ENCODE measurements at regions not wholly inside any gene's neighbourhood (a gene's known extent, or its start where the extent isn't known, plus 50 kb on each side); places are given as distances from the start of the nearest gene placed in this dataset.

- no peak for DNase-seq
- no peaks in the 10 kb centered on the region for H3K9me3 Mint-ChIP-seq
- H3K27me3 Mint-ChIP-seq = peaks cover 6% of the 10 kb centered on the region
- no peaks in the 10 kb centered on the region for H3K4me1 Mint-ChIP-seq (ENCODE audit: low read depth)
- intact Hi-C loops (cut with DNase I, micrococcal nuclease) = no loop called here
- no peak overlapping the region for H3K27ac ChIP-seq (ENCODE audit: low read depth in 1 of 2, low read length in 2 of 2)
- CTCF ChIA-PET = no interaction called here
- POLR2A ChIA-PET = no interaction called here
- H3K9me3 ChIP-seq (ENCODE audit: control insufficient read depth in 1 of 2, insufficient read depth in 1 of 2, low read length in 2 of 2) = no peaks in the 10 kb centered on the region
- no peak for ATAC-seq (ENCODE audit: poor library complexity)
- no peak overlapping the region for H3K4me3 Mint-ChIP-seq
- H3K27me3 ChIP-seq (ENCODE audit: control insufficient read depth in 1 of 2, insufficient read depth in 2 of 2, low read length in 2 of 2) = no peaks in the 10 kb centered on the region
- no peak overlapping the region for H3K4me3 ChIP-seq (ENCODE audit: low read length)
- H3K36me3 Mint-ChIP-seq (ENCODE audit: low read depth) = no peaks in the 10 kb centered on the region
- no peaks in the 10 kb centered on the region for H3K4me1 ChIP-seq (ENCODE audit: insufficient read depth, low read length)
- H3K27ac Mint-ChIP-seq = no peak overlapping the region
- TF ChIP-seq CTCF (IDR thresholded peaks at IDR 0.05) = no peak
- H3K36me3 ChIP-seq (ENCODE audit: insufficient read depth, low read length) = no peaks in the 10 kb centered on the region
Observed at GRCh38 chr5:171531638-171532037, 112.2 kb downstream of the FGF18 start.

GRCh38 chr5:171533153-171533552, 113.7 kb downstream of the FGF18 start:
- H3K27ac ChIP-seq (ENCODE audit: low read depth in 1 of 2, low read length in 2 of 2) = no peak overlapping the region
- ChIA-PET CTCF (no interaction called here), POLR2A (no interaction called here)
- no peaks in the 10 kb centered on the region for H3K9me3 ChIP-seq (ENCODE audit: control insufficient read depth in 1 of 2, insufficient read depth in 1 of 2, low read length in 2 of 2)
- ATAC-seq (ENCODE audit: poor library complexity) (no peak), DNase-seq (no peak)
- TF ChIP-seq CTCF (IDR thresholded peaks at IDR 0.05) = no peak
- Mint-ChIP-seq H3K27me3 (peaks cover 15% of the 10 kb centered on the region), H3K4me3 (no peak overlapping the region), H3K4me1 (ENCODE audit: low read depth) (no peaks in the 10 kb centered on the region), H3K27ac (no peak overlapping the region), H3K9me3 (no peaks in the 10 kb centered on the region), H3K36me3 (ENCODE audit: low read depth) (no peaks in the 10 kb centered on the region)
- no peaks in the 10 kb centered on the region for H3K4me1 ChIP-seq (ENCODE audit: insufficient read depth, low read length)
- H3K4me3 ChIP-seq (ENCODE audit: low read length) = no peak overlapping the region
- H3K27me3 ChIP-seq (ENCODE audit: control insufficient read depth in 1 of 2, insufficient read depth in 2 of 2, low read length in 2 of 2) = peaks cover 0 to 4% of the 10 kb centered on the region in 2 experiments
- no peaks in the 10 kb centered on the region for H3K36me3 ChIP-seq (ENCODE audit: insufficient read depth, low read length)
- intact Hi-C loops (cut with DNase I, micrococcal nuclease) = no loop called here

- ChIA-PET CTCF (no interaction called here), POLR2A (no interaction called here)
- Histone ChIP-seq H3K27ac (ENCODE audit: low read depth in 1 of 2, low read length in 2 of 2) (no peak overlapping the region), H3K4me3 (ENCODE audit: low read length) (no peak overlapping the region), H3K27me3 (ENCODE audit: control insufficient read depth in 1 of 2, insufficient read depth in 2 of 2, low read length in 2 of 2) (peaks cover 0 to 4% of the 10 kb centered on the region in 2 experiments), H3K4me1 (ENCODE audit: insufficient read depth, low read length) (no peaks in the 10 kb centered on the region), H3K9me3 (ENCODE audit: control insufficient read depth in 1 of 2, insufficient read depth in 1 of 2, low read length in 2 of 2) (no peaks in the 10 kb centered on the region), H3K36me3 (ENCODE audit: insufficient read depth, low read length) (no peaks in the 10 kb centered on the region)
- H3K27me3 Mint-ChIP-seq = peaks cover 25% of the 10 kb centered on the region
- no peaks in the 10 kb centered on the region for H3K36me3 Mint-ChIP-seq (ENCODE audit: low read depth)
- no peak for DNase-seq
- no peak for TF ChIP-seq CTCF (IDR thresholded peaks at IDR 0.05)
- H3K9me3 Mint-ChIP-seq = no peaks in the 10 kb centered on the region
- no peaks in the 10 kb centered on the region for H3K4me1 Mint-ChIP-seq (ENCODE audit: low read depth)
- no peak overlapping the region for H3K4me3 Mint-ChIP-seq
- H3K27ac Mint-ChIP-seq = no peak overlapping the region
- ATAC-seq (ENCODE audit: poor library complexity) = no peak
- intact Hi-C loops (cut with DNase I, micrococcal nuclease) = no loop called here
Observed at GRCh38 chr5:171534043-171534895, 114.8 kb downstream of the FGF18 start.

All from CD4-positive, alpha-beta T cell (primary cell).